GM10248 (cell line): ENCODE measurements at regions not wholly inside any gene's neighbourhood (a gene's known extent, or its start where the extent isn't known, plus 50 kb on each side); places are given as distances from the start of the nearest gene placed in this dataset.

ENCODE experiments used
- CTCF ChIA-PET: fragments of 300-600 bp; sonication (Branson Sonifier 250); formaldehyde crosslinking; extraction: SDS; loops from one replicate; lab custom pipeline; 2021; ENCODE audit warnings: antibody characterized with exemption; lab: Yijun Ruan, JAX
- POLR2A ChIA-PET: fragments of 350-650 bp; sonication (Branson Sonifier 250); formaldehyde crosslinking; extraction: SDS; loops from one replicate; lab custom pipeline; 2020; ENCODE audit warnings: antibody characterized with exemption; lab: Yijun Ruan, JAX
- DNase-seq: peaks from one replicate; pipeline ENCODE4 v3.0.0; 2012; ENCODE audit errors: extremely low spot score
- TF ChIP-seq, protein P1 (sequence below): IDR thresholded peaks from 2 replicates; pipeline ENCODE4 v1.5.1; 2012; ENCODE audit warnings: mild to moderate bottlenecking, low read depth; ENCODE audit errors: extremely low read depth, missing control alignments, control extremely low read depth

DNA sequence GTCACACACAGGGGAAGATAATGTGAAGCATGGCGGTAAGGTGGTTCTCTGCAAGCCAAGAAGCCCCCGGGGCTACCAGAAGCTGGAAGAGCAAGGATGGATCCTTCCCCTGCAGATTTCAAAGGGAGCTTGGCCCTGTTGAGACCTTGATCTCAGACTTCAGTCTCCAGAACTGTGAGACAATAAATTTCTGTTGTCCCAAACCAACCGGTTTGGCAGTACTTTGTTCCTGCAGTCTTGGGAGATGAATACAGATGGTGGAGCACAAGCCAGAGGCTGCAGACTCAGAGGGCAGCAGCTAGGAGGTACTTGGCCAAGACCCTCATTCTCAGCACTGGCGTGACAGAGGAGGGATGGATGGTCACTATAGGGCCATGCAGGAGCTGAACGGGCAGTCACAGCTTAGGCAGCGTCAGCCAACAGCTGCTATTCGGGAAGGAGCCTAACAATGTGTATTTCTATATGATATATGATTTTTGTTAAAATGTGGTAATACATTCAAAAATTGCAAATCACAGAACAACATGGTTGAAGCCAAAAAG, 387.3 kb downstream of the TNS3 start:
- TF ChIP-seq, protein P1, sequence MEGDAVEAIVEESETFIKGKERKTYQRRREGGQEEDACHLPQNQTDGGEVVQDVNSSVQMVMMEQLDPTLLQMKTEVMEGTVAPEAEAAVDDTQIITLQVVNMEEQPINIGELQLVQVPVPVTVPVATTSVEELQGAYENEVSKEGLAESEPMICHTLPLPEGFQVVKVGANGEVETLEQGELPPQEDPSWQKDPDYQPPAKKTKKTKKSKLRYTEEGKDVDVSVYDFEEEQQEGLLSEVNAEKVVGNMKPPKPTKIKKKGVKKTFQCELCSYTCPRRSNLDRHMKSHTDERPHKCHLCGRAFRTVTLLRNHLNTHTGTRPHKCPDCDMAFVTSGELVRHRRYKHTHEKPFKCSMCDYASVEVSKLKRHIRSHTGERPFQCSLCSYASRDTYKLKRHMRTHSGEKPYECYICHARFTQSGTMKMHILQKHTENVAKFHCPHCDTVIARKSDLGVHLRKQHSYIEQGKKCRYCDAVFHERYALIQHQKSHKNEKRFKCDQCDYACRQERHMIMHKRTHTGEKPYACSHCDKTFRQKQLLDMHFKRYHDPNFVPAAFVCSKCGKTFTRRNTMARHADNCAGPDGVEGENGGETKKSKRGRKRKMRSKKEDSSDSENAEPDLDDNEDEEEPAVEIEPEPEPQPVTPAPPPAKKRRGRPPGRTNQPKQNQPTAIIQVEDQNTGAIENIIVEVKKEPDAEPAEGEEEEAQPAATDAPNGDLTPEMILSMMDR = no peak
- ChIA-PET CTCF (interaction anchor here (1.4 kb wide), 1 partner anchor 17 kb away, joined by 3 read pairs; no protein-coding TSS in a partner anchor), POLR2A (no interaction called here)
- no peak for DNase-seq

- POLR2A ChIA-PET = no interaction called here
- TF ChIP-seq, protein P1 = no peak
- DNase-seq = no peak
- CTCF ChIA-PET = interaction anchor here (1.4 kb wide), 1 partner anchor 19 kb away, joined by 3 read pairs; no protein-coding TSS in a partner anchor
Measured at GRCh38 chr7:47192978-47193377, 388.9 kb downstream of the TNS3 start.

- TF ChIP-seq, protein P1 = no peak
- DNase-seq = no peak
- ChIA-PET CTCF (no interaction called here), POLR2A (interaction anchor here (1.1 kb wide), 1 partner anchor 625 kb away, joined by 3 read pairs; no protein-coding TSS in a partner anchor)
Measured at GRCh38 chr7:47191876-47192291, 390.0 kb downstream of the TNS3 start.

DNA sequence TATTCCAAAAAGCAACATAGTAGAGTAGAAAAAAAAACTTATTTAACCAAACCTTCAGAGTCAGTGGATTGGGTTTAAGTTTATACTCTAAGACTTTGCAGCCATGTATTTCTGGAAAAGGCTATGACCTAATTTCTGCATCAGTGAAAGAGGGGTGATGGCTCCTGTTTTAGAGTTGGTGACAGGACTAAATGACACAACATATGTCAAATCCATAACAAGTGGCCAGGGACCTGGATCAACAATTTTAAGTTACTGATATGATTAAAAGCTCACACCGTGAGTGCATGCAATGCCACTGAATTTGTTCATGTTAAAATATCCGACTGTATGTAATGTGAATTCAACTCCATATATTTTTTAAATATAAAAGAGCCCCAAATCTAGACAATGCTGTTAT, 390.6 kb downstream of the TNS3 start:
- CTCF ChIA-PET = no interaction called here
- TF ChIP-seq, protein P1 = no peak
- POLR2A ChIA-PET = interaction anchor here (1.1 kb wide), 1 partner anchor 625 kb away, joined by 3 read pairs; no protein-coding TSS in a partner anchor
- DNase-seq = no peak

- CTCF ChIA-PET = no interaction called here
Measured at GRCh38 chr7:47190462-47190861, 391.4 kb downstream of the TNS3 start.

DNA sequence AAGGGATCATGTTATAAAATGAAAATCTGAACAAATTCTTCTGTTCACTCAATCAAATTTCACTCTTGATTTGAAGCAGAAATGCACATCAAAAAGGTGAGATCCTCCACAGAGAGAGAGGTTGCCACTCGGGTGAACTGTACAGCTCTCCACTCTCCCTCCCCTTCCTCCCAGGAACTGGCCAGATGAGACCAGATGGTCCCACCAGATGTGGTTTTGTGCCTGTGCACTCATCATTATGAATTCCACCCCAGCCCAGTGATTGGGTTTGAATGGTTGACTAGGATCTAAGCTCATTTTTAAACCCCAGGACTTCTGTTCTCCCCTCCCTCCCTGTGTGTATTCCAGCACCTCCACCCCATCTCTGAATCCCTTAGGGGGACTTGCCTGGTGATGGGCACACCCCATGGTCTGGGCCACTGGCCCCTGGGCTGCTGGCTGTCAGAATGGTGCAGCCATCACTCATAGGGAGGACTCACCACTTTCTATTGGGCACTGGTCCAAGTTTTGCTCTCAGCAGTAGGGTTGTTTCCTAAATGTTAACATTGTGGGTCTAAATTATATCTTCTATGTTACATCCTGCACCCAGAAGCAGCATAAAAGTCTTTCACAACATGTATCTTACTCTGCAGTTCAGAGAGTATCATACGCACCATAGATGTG, 393.1 kb downstream of the TNS3 start:
- DNase-seq = no peak
- POLR2A ChIA-PET = no interaction called here
- TF ChIP-seq, protein P1 = no peak
- CTCF ChIA-PET = no interaction called here

More at GRCh38 chr7:47190462-47190861, 391.4 kb downstream of the TNS3 start:
- TF ChIP-seq, protein P1 = no peak
- POLR2A ChIA-PET = no interaction called here
- no peak for DNase-seq
